Heart right ventricle (tissue), 16 donors: ENCODE measurements at regions not wholly inside any gene's neighbourhood (a gene's known extent, or its start where the extent isn't known, plus 50 kb on each side); places are given as distances from the start of the nearest gene placed in this dataset.

Source experiments
- ATAC-seq, 8 donors: fragments of 200-7000 bp; cut with Tn5 transposase; one replicate each; pipeline ENCODE4 v1.9.1; 2020; ENCODE audit warnings: mild to moderate bottlenecking in 8 of 8, moderate library complexity in 8 of 8, moderate number of reproducible peaks in 1 of 8
- DNase-seq, 2 donors: peaks; one replicate each; pipeline ENCODE4 v3.0.0-alpha.2; 2020
- H3K27ac ChIP-seq, 10 donors: fragments of 200-600 bp; sonication (generic) in 2 of 10; one replicate each; pipeline versions ENCODE4 v1.5.0 to v1.8.0; 2020 to 2022; ENCODE audit warnings: mild to moderate bottlenecking in 3 of 10
- H3K27me3 ChIP-seq, 7 donors: fragments of 200-600 bp; one replicate each; pipeline ENCODE4 v1.8.0; 2021 to 2022; ENCODE audit warnings: mild to moderate bottlenecking in 2 of 7
- H3K36me3 ChIP-seq, 9 donors: fragments of 200-600 bp; sonication (generic) in 1 of 9; one replicate each; pipeline versions ENCODE4 v1.5.0 to v1.8.0; 2020 to 2022; ENCODE audit warnings: mild to moderate bottlenecking in 2 of 9
- H3K4me1 ChIP-seq, 9 donors: fragments of 200-600 bp; sonication (generic) in 1 of 9; one replicate each; pipeline versions ENCODE4 v1.5.0 to v1.8.0; 2020 to 2022; ENCODE audit warnings: mild to moderate bottlenecking in 4 of 9
- H3K4me3 ChIP-seq, 10 donors: fragments of 200-600 bp; sonication (generic) in 2 of 10; one replicate each; pipeline versions ENCODE4 v1.5.0 to v1.8.0; 2020 to 2022; ENCODE audit warnings: mild to moderate bottlenecking in 7 of 10, moderate library complexity in 2 of 10
- H3K9me3 ChIP-seq, 11 donors: fragments of 200-600 bp in 10 of 11; sonication (generic) in 2 of 11; one replicate each; pipeline versions ENCODE4 v1.5.0 to v1.8.0; 2013 to 2022; ENCODE audit warnings: mild to moderate bottlenecking in 2 of 11, control low read depth in 1 of 11, moderate library complexity in 1 of 11
- WGBS, 2 donors: extraction: QIAGEN DNeasy Blood & Tissue Kit; methylation state at CpG; one replicate each; pipeline ENCODE4 v1.1.7; 2013; ENCODE audit warnings: inconsistent platforms in 1 of 2; 5-methylcytosine and 5-hydroxymethylcytosine counted together
- intact Hi-C, 10 donors: fragments of 100-400 bp; cut with DNase I; formaldehyde crosslinking; loops; one replicate each; pipeline versions ENCODE4 v1.11.1 to v1.14.2; 2022
- TF ChIP-seq, protein P1 (sequence below), 9 donors: fragments of 200-600 bp; sonication (generic) in 2 of 9; IDR thresholded peaks; one replicate each; pipeline versions ENCODE4 v1.5.0 to v1.8.0; 2021 to 2022; ENCODE audit warnings: antibody characterized with exemption in 9 of 9, mild to moderate bottlenecking in 5 of 9, moderate library complexity in 1 of 9
- donor health status: Arrhythmogenic right ventricular cardiomyopathy.
- donor health status: ischemic (EF 13 %, LVEDD 7.1; RV severe dilation, severe dysfunction).
- donor health status: healthy with polysubstance abuse.
- donor health status: DM: no; HTN: yes; CAD: no.
- donor health status: DM: no; HTN: no; CAD: no.
- donor health status: ischemic (EF 25% LVEDD 6.9; RV normal size, moderate dysfunction).
- donor health status: ischemic (EF 25% LVEDD 5.7; RV mildly dilated, moderate dysfunction).
- donor health status: healthy.
- donor health status: DM: yes; HTN: yes; CAD: no.
- donor health status: Ischemic cardiomyopathy.
- donor health status: ischemic (EF 35%, LVEDD 5.7; RV mildly dilated, moderate dysfunction).
- donor health status: nonischemic (EF 11% LVEDD 7.7; RV severe dilation, severe dysfunction).
- donor health status: DM: yes; HTN: yes; CAD: no.
- donor health status: PGD.
- donor health status: ischemic (EF 29% LVEDD 5.4; RV normal size, mild dysfunction).
- donor health status: nonischemic (EF 23%, LVEDD 6.1; RV moderate dilation, normal function).

DNA sequence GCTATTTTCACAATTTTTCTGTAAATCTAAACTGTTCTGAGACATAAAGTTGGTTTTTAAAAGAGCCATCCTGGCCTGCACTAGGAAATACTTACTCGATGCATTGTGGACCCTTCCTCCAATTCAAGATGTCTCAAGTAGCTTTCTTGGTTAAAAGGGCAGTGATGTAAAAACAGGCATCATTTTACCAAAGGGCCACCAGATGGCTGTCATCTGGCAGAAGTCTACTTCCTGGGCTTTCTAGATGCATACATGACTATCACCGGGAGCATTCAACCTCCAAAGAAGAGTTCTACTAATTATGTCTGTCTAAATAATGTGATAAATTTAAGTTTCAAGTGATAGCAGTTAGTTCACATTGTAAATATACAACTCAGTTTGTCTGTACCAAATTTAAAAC is 96.8 kb upstream of the FRMD6 start:
- intact Hi-C loops: loop anchor here in 1 of 10 donors (10.0 kb wide), 1 partner anchor 270 kb away; no protein-coding TSS in a partner anchor
- Histone ChIP-seq H3K36me3 (no peaks in the 10 kb centered on the region), H3K27ac (no peak overlapping the region), H3K27me3 (no peaks in the 10 kb centered on the region), H3K4me1 (no peaks in the 10 kb centered on the region), H3K9me3 (no peaks in the 10 kb centered on the region), H3K4me3 (no peak overlapping the region)
- WGBS, 2 donors: 82 to 86% methylated on average over 2 of the region's 2 CpGs
- TF ChIP-seq, protein P1, sequence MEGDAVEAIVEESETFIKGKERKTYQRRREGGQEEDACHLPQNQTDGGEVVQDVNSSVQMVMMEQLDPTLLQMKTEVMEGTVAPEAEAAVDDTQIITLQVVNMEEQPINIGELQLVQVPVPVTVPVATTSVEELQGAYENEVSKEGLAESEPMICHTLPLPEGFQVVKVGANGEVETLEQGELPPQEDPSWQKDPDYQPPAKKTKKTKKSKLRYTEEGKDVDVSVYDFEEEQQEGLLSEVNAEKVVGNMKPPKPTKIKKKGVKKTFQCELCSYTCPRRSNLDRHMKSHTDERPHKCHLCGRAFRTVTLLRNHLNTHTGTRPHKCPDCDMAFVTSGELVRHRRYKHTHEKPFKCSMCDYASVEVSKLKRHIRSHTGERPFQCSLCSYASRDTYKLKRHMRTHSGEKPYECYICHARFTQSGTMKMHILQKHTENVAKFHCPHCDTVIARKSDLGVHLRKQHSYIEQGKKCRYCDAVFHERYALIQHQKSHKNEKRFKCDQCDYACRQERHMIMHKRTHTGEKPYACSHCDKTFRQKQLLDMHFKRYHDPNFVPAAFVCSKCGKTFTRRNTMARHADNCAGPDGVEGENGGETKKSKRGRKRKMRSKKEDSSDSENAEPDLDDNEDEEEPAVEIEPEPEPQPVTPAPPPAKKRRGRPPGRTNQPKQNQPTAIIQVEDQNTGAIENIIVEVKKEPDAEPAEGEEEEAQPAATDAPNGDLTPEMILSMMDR (IDR thresholded peaks at IDR 0.05): peak in 2 of 9 donors; percentile 7 to 15
- no peak for ATAC-seq
- no peak for DNase-seq

DNA sequence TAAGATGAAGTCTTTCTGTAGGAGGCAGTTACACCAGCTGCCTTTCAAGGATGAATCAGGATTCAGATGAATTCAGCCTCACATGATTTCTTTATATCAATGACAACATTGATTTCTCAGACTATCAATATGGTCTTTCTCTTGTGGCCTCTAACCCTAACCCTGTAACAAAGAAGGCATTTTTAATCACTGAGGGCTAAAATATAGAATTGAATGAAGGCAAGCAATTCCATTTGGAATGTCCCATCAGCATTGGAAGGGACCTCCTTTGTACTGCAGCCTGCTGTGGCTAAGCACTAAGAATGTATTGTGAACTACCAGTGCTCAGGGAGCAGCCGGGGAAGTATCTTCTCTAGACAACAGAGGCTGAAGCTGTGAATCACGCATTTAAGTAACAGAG is 90.6 kb upstream of the FRMD6 start:
- no peak overlapping the region for H3K4me3 ChIP-seq
- no peaks in the 10 kb centered on the region for H3K36me3 ChIP-seq
- TF ChIP-seq, protein P1 (IDR thresholded peaks at IDR 0.05): no peak
- no peaks in the 10 kb centered on the region for H3K9me3 ChIP-seq
- DNase-seq: no peak
- H3K27me3 ChIP-seq: no peaks in the 10 kb centered on the region
- H3K4me1 ChIP-seq: no peaks in the 10 kb centered on the region
- no peak overlapping the region for H3K27ac ChIP-seq
- ATAC-seq: no peak
- 92 to 100% methylated on average over 2 of the region's 2 CpGs for WGBS, 2 donors
- intact Hi-C loops: no loop called here

DNA sequence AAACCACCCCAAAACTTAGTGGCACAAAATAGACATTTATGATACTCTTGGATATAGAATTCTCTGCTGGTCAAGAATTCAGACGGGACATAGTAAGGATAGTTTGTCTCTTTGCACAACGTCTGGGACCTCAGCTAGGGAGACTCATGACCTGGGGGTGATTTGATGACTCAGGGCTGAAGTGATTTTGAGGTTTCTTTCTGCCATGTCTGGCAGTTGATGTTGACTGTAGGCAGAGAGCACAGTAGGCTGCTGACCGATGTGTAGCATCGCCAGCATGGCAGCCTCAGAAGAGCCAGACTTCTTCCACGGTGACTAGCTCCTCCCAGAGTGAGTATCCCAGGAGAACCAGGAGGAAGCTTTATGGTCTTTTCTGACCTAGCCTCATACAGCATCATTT is 88.9 kb upstream of the FRMD6 start:
- no peak for DNase-seq
- WGBS, 2 donors: 91 to 95% methylated on average over 5 of the region's 5 CpGs
- H3K36me3 ChIP-seq: no peaks in the 10 kb centered on the region
- no peaks in the 10 kb centered on the region for H3K27me3 ChIP-seq
- H3K4me3 ChIP-seq: no peak overlapping the region
- no peak for ATAC-seq
- TF ChIP-seq, protein P1 (IDR thresholded peaks at IDR 0.05): no peak
- intact Hi-C loops: no loop called here
- H3K27ac ChIP-seq: no peak overlapping the region
- no peaks in the 10 kb centered on the region for H3K4me1 ChIP-seq
- no peaks in the 10 kb centered on the region for H3K9me3 ChIP-seq

DNA sequence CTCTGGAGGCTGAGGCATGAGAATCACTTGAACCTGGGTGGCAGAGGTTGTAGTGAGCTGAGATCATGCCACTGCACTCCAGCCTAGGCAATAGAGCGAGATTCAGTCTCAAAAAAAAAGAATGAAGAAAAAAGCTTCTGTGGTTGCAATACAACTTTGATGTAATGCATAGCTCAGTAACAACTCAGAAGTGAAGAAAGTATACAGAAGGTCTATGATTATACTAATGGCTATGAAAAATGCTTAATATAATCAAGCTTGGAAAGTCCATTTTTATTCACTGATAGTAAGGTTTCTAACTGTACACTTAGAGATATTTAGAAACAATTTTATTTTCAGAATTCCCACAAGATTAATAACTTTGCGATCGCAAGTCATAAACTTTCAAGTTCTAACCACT is 88.2 kb upstream of the FRMD6 start:
- Histone ChIP-seq H3K4me3 (no peak overlapping the region), H3K27ac (no peak overlapping the region), H3K27me3 (no peaks in the 10 kb centered on the region), H3K36me3 (no peaks in the 10 kb centered on the region), H3K9me3 (no peaks in the 10 kb centered on the region), H3K4me1 (no peaks in the 10 kb centered on the region)
- 95 to 97% methylated on average over 3 of the region's 3 CpGs for WGBS, 2 donors
- no peak for DNase-seq
- no peak for ATAC-seq
- TF ChIP-seq, protein P1 (IDR thresholded peaks at IDR 0.05): no peak
- intact Hi-C loops: no loop called here

DNA sequence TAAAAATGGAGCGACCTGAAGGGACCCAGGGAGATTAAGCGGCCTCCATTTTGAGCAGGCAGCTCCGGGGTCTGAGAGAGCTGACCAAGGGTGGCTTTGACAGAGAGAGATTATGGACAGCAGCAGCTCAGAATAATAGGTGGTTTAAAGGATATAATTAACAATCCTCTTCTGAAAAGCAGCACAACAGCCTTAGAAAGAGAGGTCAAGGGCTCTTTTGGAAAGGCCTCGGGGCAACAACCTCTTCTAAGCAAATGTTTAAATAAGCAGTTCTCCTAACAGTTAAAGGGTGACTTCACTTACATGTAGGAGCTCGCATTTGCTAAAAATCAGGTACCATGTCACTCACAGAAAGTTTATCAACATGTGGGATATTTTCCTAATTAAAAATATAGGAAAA is 87.2 kb upstream of the FRMD6 start:
- H3K27ac ChIP-seq: no peak overlapping the region
- no peaks in the 10 kb centered on the region for H3K4me1 ChIP-seq
- no peak overlapping the region for H3K4me3 ChIP-seq
- H3K9me3 ChIP-seq: no peaks in the 10 kb centered on the region
- DNase-seq (no peak), ATAC-seq (no peak)
- H3K27me3 ChIP-seq: no peaks in the 10 kb centered on the region
- 92 to 93% methylated on average over 5 of the region's 5 CpGs for WGBS, 2 donors
- no peaks in the 10 kb centered on the region for H3K36me3 ChIP-seq
- TF ChIP-seq, protein P1 (IDR thresholded peaks at IDR 0.05): no peak
- intact Hi-C loops: no loop called here
